ENCODE measurements at regions not wholly inside any gene's neighbourhood (a gene's known extent, or its start where the extent isn't known, plus 50 kb on each side); places are given as distances from the start of the nearest gene placed in this dataset.

- ATAC-seq = no peak
- no peak for TF ChIP-seq ZNF565 (CRISPR knock-in tag; conservative IDR thresholded peaks at IDR 0.05; ENCODE audit: low read depth)
- TF ChIP-seq SNAI2 (CRISPR knock-in tag; IDR thresholded peaks at IDR 0.05) = no peak
- TF ChIP-seq TOX (CRISPR knock-in tag; IDR thresholded peaks at IDR 0.05; ENCODE audit: borderline replicate concordance) = no peak
These were observed 57.3 kb upstream of the CSF3R start for GRCh38 chr1:36540056-36540455.

GRCh38 chr1:36539526-36539925 is 56.8 kb upstream of the CSF3R start:
- no peak; the same call in 2 of the 3 replicates for ATAC-seq
- TF ChIP-seq ESRRG (CRISPR knock-in tag; IDR thresholded peaks at IDR 0.05) (no peak), TOX (CRISPR knock-in tag; IDR thresholded peaks at IDR 0.05; ENCODE audit: borderline replicate concordance) (no peak), CSDC2 (CRISPR knock-in tag; IDR thresholded peaks at IDR 0.05) (no peak), TSHZ2 (CRISPR knock-in tag; IDR thresholded peaks at IDR 0.05) (no peak), TCF4 (CRISPR knock-in tag; IDR thresholded peaks at IDR 0.05; ENCODE audit: borderline replicate concordance) (no peak), CSRNP3 (CRISPR knock-in tag; IDR thresholded peaks at IDR 0.05) (no peak), ZFP3 (CRISPR knock-in tag; IDR thresholded peaks at IDR 0.05) (no peak), SNAI2 (CRISPR knock-in tag; IDR thresholded peaks at IDR 0.05) (no peak), ZC3H10 (CRISPR knock-in tag; IDR thresholded peaks at IDR 0.05) (no peak), RARB (CRISPR knock-in tag; IDR thresholded peaks at IDR 0.05) (no peak), GLIS3 (CRISPR knock-in tag; IDR thresholded peaks at IDR 0.05) (no peak), CREB5 (CRISPR knock-in tag; IDR thresholded peaks at IDR 0.05; ENCODE audit: low read depth) (no peak), OSR1 (CRISPR knock-in tag; IDR thresholded peaks at IDR 0.05) (no peak), BACH2 (CRISPR knock-in tag; IDR thresholded peaks at IDR 0.05; ENCODE audit: borderline replicate concordance) (no peak), ARNTL (CRISPR knock-in tag; IDR thresholded peaks at IDR 0.05; ENCODE audit: borderline replicate concordance, low read depth) (no peak), ZNF8 (CRISPR knock-in tag; IDR thresholded peaks at IDR 0.05) (no peak), ISL1 (CRISPR knock-in tag; IDR thresholded peaks at IDR 0.05) (no peak), POU6F1 (CRISPR knock-in tag; IDR thresholded peaks at IDR 0.05; ENCODE audit: borderline replicate concordance, low read depth) (no peak), PATZ1 (CRISPR knock-in tag; IDR thresholded peaks at IDR 0.05; ENCODE audit: borderline replicate concordance) (no peak), ZNF565 (CRISPR knock-in tag; conservative IDR thresholded peaks at IDR 0.05; ENCODE audit: low read depth) (no peak)

- no peak for TF ChIP-seq CREB5 (CRISPR knock-in tag; IDR thresholded peaks at IDR 0.05; ENCODE audit: low read depth)
- no peak for TF ChIP-seq CSRNP3 (CRISPR knock-in tag; IDR thresholded peaks at IDR 0.05)
- TF ChIP-seq CSDC2 (CRISPR knock-in tag; IDR thresholded peaks at IDR 0.05) = no peak
- TF ChIP-seq BACH2 (CRISPR knock-in tag; IDR thresholded peaks at IDR 0.05; ENCODE audit: borderline replicate concordance) = no peak
- TF ChIP-seq TSHZ2 (CRISPR knock-in tag; IDR thresholded peaks at IDR 0.05) = no peak
- no peak for TF ChIP-seq ISL1 (CRISPR knock-in tag; IDR thresholded peaks at IDR 0.05)
- TF ChIP-seq ESRRG (CRISPR knock-in tag; IDR thresholded peaks at IDR 0.05) = no peak
- TF ChIP-seq OSR1 (CRISPR knock-in tag; IDR thresholded peaks at IDR 0.05) = no peak
- TF ChIP-seq ZNF70 (CRISPR knock-in tag; IDR thresholded peaks at IDR 0.05) = no peak
- ATAC-seq = no peak
These were observed 55.3 kb upstream of the CSF3R start for GRCh38 chr1:36537991-36538390.
